H9 (cell line): ENCODE measurements at regions not wholly inside any gene's neighbourhood (a gene's known extent, or its start where the extent isn't known, plus 50 kb on each side); places are given as distances from the start of the nearest gene placed in this dataset.

ENCODE experiments used
- DNase-seq: peaks from one replicate; pipeline ENCODE4 v3.0.0-alpha.2; 2017
- H2AFZ ChIP-seq: one replicate; pipeline ENCODE4 v1.6.1; 2013; ENCODE audit warnings: mild to moderate bottlenecking, low read length, control low read depth, moderate library complexity
- H2AK5ac ChIP-seq: 2 replicates; pipeline ENCODE4 v1.6.1; 2013; ENCODE audit warnings: low read length, control low read depth, mixed read lengths; ENCODE audit not compliant: insufficient read length
- H2BK120ac ChIP-seq: one replicate; pipeline ENCODE4 v1.6.1; 2013; ENCODE audit warnings: low read depth, mild to moderate bottlenecking, low read length, control low read depth, inconsistent platforms; ENCODE audit not compliant: poor library complexity, severe bottlenecking
- H2BK12ac ChIP-seq: 2 replicates; pipeline ENCODE4 v1.6.1; 2013; ENCODE audit warnings: low read length, control low read depth, mixed read lengths, low read depth; ENCODE audit not compliant: insufficient read length
- H2BK15ac ChIP-seq: 2 replicates; pipeline ENCODE4 v1.6.1; 2013; ENCODE audit warnings: low read depth, low read length, control low read depth
- H2BK20ac ChIP-seq: one replicate; pipeline ENCODE4 v1.6.1; 2013; ENCODE audit warnings: low read depth, mild to moderate bottlenecking, low read length, control low read depth, inconsistent platforms; ENCODE audit not compliant: poor library complexity, severe bottlenecking
- H2BK5ac ChIP-seq: 2 replicates; pipeline ENCODE4 v1.6.1; 2013; ENCODE audit warnings: low read length, control low read depth, mixed read lengths; ENCODE audit not compliant: insufficient read length
- H3K14ac ChIP-seq: 2 replicates; pipeline ENCODE4 v1.6.1; 2013; ENCODE audit warnings: low read length, control low read depth; ENCODE audit not compliant: insufficient read depth
- H3K18ac ChIP-seq: 2 replicates; pipeline ENCODE4 v1.6.1; 2013; ENCODE audit warnings: low read depth, mild to moderate bottlenecking, mixed read lengths, low read length, control low read depth; ENCODE audit not compliant: insufficient read length
- H3K23ac ChIP-seq: 2 replicates; pipeline ENCODE4 v1.6.1; 2013; ENCODE audit warnings: low read length, control low read depth, mixed read lengths, low read depth; ENCODE audit not compliant: insufficient read length
- H3K23me2 ChIP-seq: 2 replicates; pipeline ENCODE4 v1.6.1; 2013; ENCODE audit warnings: low read depth, mild to moderate bottlenecking, mixed read lengths, low read length, control low read depth; ENCODE audit not compliant: insufficient read length, poor library complexity, severe bottlenecking
- H3K27ac ChIP-seq: 2 replicates; pipeline ENCODE4 v1.5.1; 2013; ENCODE audit warnings: low read length, control low read depth, mixed read lengths, low read depth; ENCODE audit not compliant: insufficient read length
- H3K27me3 ChIP-seq: 2 replicates; pipeline ENCODE4 v1.6.1; 2013; ENCODE audit warnings: low read length, control low read depth, inconsistent platforms; ENCODE audit not compliant: insufficient read depth
- H3K4ac ChIP-seq: 2 replicates; pipeline ENCODE4 v1.6.1; 2013; ENCODE audit warnings: low read depth, mild to moderate bottlenecking, control low read depth, inconsistent platforms, low read length, moderate library complexity
- H3K4me1 ChIP-seq: 2 replicates; pipeline ENCODE4 v1.6.1; 2013; ENCODE audit warnings: low read length, control low read depth, inconsistent platforms; ENCODE audit not compliant: insufficient read depth
- H3K4me2 ChIP-seq: 2 replicates; pipeline ENCODE4 v1.6.1; 2013; ENCODE audit warnings: low read length, control low read depth, mixed read lengths; ENCODE audit not compliant: insufficient read length, insufficient read depth
- H3K56ac ChIP-seq: 2 replicates; pipeline ENCODE4 v1.6.1; 2013; ENCODE audit warnings: low read depth, mild to moderate bottlenecking, mixed read lengths, low read length, control low read depth; ENCODE audit not compliant: insufficient read length
- H3K79me1 ChIP-seq: 2 replicates; pipeline ENCODE4 v1.6.1; 2013; ENCODE audit warnings: low read depth, mild to moderate bottlenecking, moderate library complexity, low read length, control low read depth, inconsistent platforms; ENCODE audit not compliant: insufficient read depth, poor library complexity, severe bottlenecking
- H3K79me2 ChIP-seq: 2 replicates; pipeline ENCODE4 v1.6.1; 2013; ENCODE audit warnings: low read length, control low read depth, inconsistent platforms; ENCODE audit not compliant: insufficient read depth
- H3K9ac ChIP-seq: 2 replicates; pipeline ENCODE4 v1.6.1; 2013; ENCODE audit warnings: low read length, control low read depth, mixed read lengths; ENCODE audit not compliant: insufficient read length; ENCODE audit errors: extremely low read depth
- H3K9me3 ChIP-seq: one replicate; pipeline ENCODE4 v1.6.1; 2013; ENCODE audit warnings: low read depth, low read length, inconsistent platforms; ENCODE audit not compliant: control insufficient read depth
- H3T11ph ChIP-seq: one replicate; pipeline ENCODE4 v1.6.1; 2013; ENCODE audit warnings: mild to moderate bottlenecking, low read length, control low read depth, inconsistent platforms
- H4K20me1 ChIP-seq: one replicate; pipeline ENCODE4 v1.6.1; 2013; ENCODE audit not compliant: control insufficient read depth, insufficient read length, insufficient read depth
- H4K5ac ChIP-seq: 2 replicates; pipeline ENCODE4 v1.6.1; 2013; ENCODE audit warnings: low read depth, mild to moderate bottlenecking, mixed read lengths, low read length, control low read depth; ENCODE audit not compliant: insufficient read length
- H4K8ac ChIP-seq: replicated peaks from 2 replicates; pipeline ENCODE4 v1.6.1; 2013; ENCODE audit warnings: low read length, control low read depth, mixed read lengths, low read depth; ENCODE audit not compliant: insufficient read length
- H4K91ac ChIP-seq: 2 replicates; pipeline ENCODE4 v1.6.1; 2013; ENCODE audit warnings: low read depth, mild to moderate bottlenecking, moderate library complexity, mixed read lengths, low read length, control low read depth; ENCODE audit not compliant: insufficient read length
- H3K27ac Mint-ChIP-seq, 3 experiments: 2 replicates in 2 of 3; 3 replicates in 1 of 3; pipeline ENCODE4 v1.8.0; 2020 to 2021; ENCODE audit warnings: mixed read lengths in 3 of 3, mild to moderate bottlenecking in 1 of 3, moderate library complexity in 1 of 3
- H3K27me3 Mint-ChIP-seq: 2 replicates; pipeline ENCODE4 v1.8.0; 2021; ENCODE audit warnings: low read depth, mild to moderate bottlenecking, moderate library complexity, mixed read lengths
- H3K36me3 Mint-ChIP-seq, 3 experiments: 2 replicates in 2 of 3; 3 replicates in 1 of 3; pipeline ENCODE4 v1.8.0; 2020 to 2021; ENCODE audit warnings: low read depth in 3 of 3, mixed read lengths in 3 of 3; ENCODE audit not compliant: insufficient read depth in 1 of 3
- H3K4me1 Mint-ChIP-seq, 2 experiments: 2 replicates each; pipeline ENCODE4 v1.8.0; 2020; ENCODE audit warnings: mixed read lengths in 2 of 2
- H3K4me3 Mint-ChIP-seq, 2 experiments: 2 replicates in 1 of 2; 3 replicates in 1 of 2; pipeline ENCODE4 v1.8.0; 2020 to 2021; ENCODE audit warnings: mild to moderate bottlenecking in 2 of 2, mixed read lengths in 2 of 2, moderate library complexity in 1 of 2
- H3K9me3 Mint-ChIP-seq, 2 experiments: 2 replicates in 1 of 2; 3 replicates in 1 of 2; pipeline ENCODE4 v1.8.0; 2020; ENCODE audit warnings: mild to moderate bottlenecking in 2 of 2, mixed read lengths in 2 of 2, moderate library complexity in 1 of 2
- CTCF ChIP-seq: fragments of 200-600 bp; sonication (generic); conservative IDR thresholded peaks from 3 replicates; pipeline ENCODE4 v1.8.0; 2021; ENCODE audit warnings: antibody characterized with exemption, mild to moderate bottlenecking
- WGBS: extraction: QIAGEN DNeasy Blood & Tissue Kit; methylation state at CpG from one replicate; pipeline ENCODE4 v1.1.7; 2013; ENCODE audit warnings: missing lambda C conversion rate, low lambda C conversion rate, mixed read lengths; ENCODE audit not compliant: insufficient read length; ENCODE audit errors: extremely low coverage; 5-methylcytosine and 5-hydroxymethylcytosine counted together

DNA sequence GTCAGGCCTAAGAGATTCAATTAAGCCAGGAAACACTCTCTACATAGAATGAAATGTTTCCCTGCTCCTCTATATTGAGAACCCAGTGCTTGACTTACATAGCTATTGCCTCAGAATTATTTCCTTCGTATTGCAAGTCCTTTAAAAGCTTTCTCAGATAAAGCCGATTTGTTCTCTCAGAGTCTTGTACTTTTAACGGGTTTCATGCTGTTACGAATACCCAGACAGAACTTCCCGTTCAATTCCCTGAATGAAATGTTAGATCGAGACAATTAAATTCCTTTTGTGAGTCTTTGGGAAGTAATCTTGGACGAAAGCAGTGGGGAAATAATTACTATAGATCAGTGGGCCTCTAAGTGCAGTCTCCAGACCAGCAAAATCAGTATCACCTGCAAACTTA lies 102.8 kb upstream of the CHL1 start:
- Histone ChIP-seq H3K79me2 (no peaks in the 10 kb centered on the region), H3K4me1 (no peaks in the 10 kb centered on the region; the same call in 1 of the 2 replicates), H3T11ph (no peak overlapping the region), H3K23me2 (no peaks in the 10 kb centered on the region), H3K4ac (no peak overlapping the region), H2BK20ac (no peak overlapping the region), H4K91ac (no peak overlapping the region), H2BK120ac (no peak overlapping the region), H3K9me3 (no peaks in the 10 kb centered on the region), H2BK15ac (no peak overlapping the region), H2AK5ac (no peak overlapping the region), H3K27ac (no peak overlapping the region), H3K79me1 (no peaks in the 10 kb centered on the region), H3K9ac (no peak overlapping the region), H2BK12ac (no peak overlapping the region), H2BK5ac (no peak overlapping the region), H3K4me2 (no peak overlapping the region), H3K18ac (no peak overlapping the region), H3K14ac (no peak overlapping the region), H3K27me3 (no peaks in the 10 kb centered on the region), H3K56ac (no peak overlapping the region), H4K5ac (no peak overlapping the region), H4K8ac (no peak overlapping the region), H2AFZ (no peak overlapping the region), H4K20me1 (no peaks in the 10 kb centered on the region), H3K23ac (no peak overlapping the region)
- Mint-ChIP-seq H3K36me3 (no peaks in the 10 kb centered on the region), H3K27me3 (no peaks in the 10 kb centered on the region), H3K9me3 (no peaks in the 10 kb centered on the region), H3K4me3 (no peak overlapping the region), H3K4me1 (peaks cover 8 to 13% of the 10 kb centered on the region in 2 experiments; a peak in 3 of 4 replicates), H3K27ac (no peak overlapping the region)
- WGBS = no CpG with 5 or more reads among the region's 7 CpGs
- DNase-seq = no peak
- TF ChIP-seq CTCF = no peak
